K562 (cell line): ENCODE measurements at regions not wholly inside any gene's neighbourhood (a gene's known extent, or its start where the extent isn't known, plus 50 kb on each side); places are given as distances from the start of the nearest gene placed in this dataset.

Source experiments
- ATAC-seq: fragments of 200-7000 bp; cut with Tn5 transposase; 3 replicates; pipeline ENCODE4 v1.9.1; 2020; ENCODE audit warnings: moderate library complexity
- BruUV-seq: library from RNA; stranded (reverse); fragments of 400-500 nt; replicated peaks from 2 replicates; lab custom pipeline; 2021; lab: Mats Ljungman, UMichigan
- CTCF ChIA-PET: fragments of 300-600 bp; formaldehyde crosslinking; extraction: SDS; loops from one replicate; lab custom pipeline; 2021; ENCODE audit warnings: low intra/inter-chr PET ratio; lab: Yijun Ruan, JAX
- POLR2A ChIA-PET: fragments of 300-600, 350-650 bp; sonication (Branson Sonifier 250); formaldehyde crosslinking; extraction: SDS; loops from one replicate; lab custom pipeline; 2021; ENCODE audit warnings: antibody characterized with exemption, inconsistent platforms; lab: Yijun Ruan, JAX
- DNase-seq, 4 experiments: peaks; one replicate each; pipeline versions ENCODE4 v3.0.0 to v3.0.0-alpha.2; 2011 to 2018; ENCODE audit warnings: low spot score in 3 of 4, mixed read lengths in 3 of 4; ENCODE audit errors: extremely low read depth in 1 of 4
- FAIRE-seq: peaks from 2 replicates; lab custom pipeline; 2011; peaks lifted over from hg19 to GRCh38; lab: Jason Lieb, UNC
- H2AFZ ChIP-seq: 2 replicates; pipeline ENCODE4 v1.6.0; 2011; ENCODE audit warnings: low read depth, low read length, control low read depth, inconsistent platforms
- H3K27ac ChIP-seq: fragments of 200-600 bp; 3 replicates; pipeline ENCODE4 v1.8.0; 2011; ENCODE audit warnings: low read depth, mild to moderate bottlenecking, control low read depth, inconsistent platforms, low read length, moderate library complexity, mixed read lengths; ENCODE audit errors: extremely low read depth
- H3K27me3 ChIP-seq, 2 experiments: fragments of 300-600 bp in 1 of 2; 2 replicates in 1 of 2; 3 replicates in 1 of 2; pipeline versions ENCODE4 v1.6.0 to v1.8.0; 2011; ENCODE audit warnings: inconsistent platforms in 2 of 2, low read length in 2 of 2, mild to moderate bottlenecking in 1 of 2, mixed read lengths in 1 of 2, moderate library complexity in 1 of 2; ENCODE audit not compliant: control insufficient read depth in 2 of 2, insufficient read depth in 2 of 2
- H3K36me3 ChIP-seq: fragments of 300-600 bp; 3 replicates; pipeline ENCODE4 v1.8.0; 2011; ENCODE audit warnings: mild to moderate bottlenecking, low read length, inconsistent platforms; ENCODE audit not compliant: control insufficient read depth, insufficient read depth
- H3K4me1 ChIP-seq, 2 experiments: fragments of 200-600 bp in 1 of 2; replicated peaks in 1 of 2; 2 replicates in 1 of 2; 3 replicates in 1 of 2; pipeline versions ENCODE4 v1.5.1 to v1.8.0; 2011; ENCODE audit warnings: inconsistent platforms in 2 of 2, low read length in 2 of 2, mild to moderate bottlenecking in 1 of 2, mixed read lengths in 1 of 2, moderate library complexity in 1 of 2; ENCODE audit not compliant: control insufficient read depth in 2 of 2, insufficient read depth in 2 of 2
- H3K4me2 ChIP-seq: 2 replicates; pipeline ENCODE4 v1.6.1; 2011; ENCODE audit warnings: low read length, control low read depth, inconsistent platforms, mixed read lengths; ENCODE audit not compliant: insufficient read depth
- H3K4me3 ChIP-seq: fragments of 200-600 bp; sonication (generic), shearing (Covaris generic); 2 replicates; pipeline ENCODE4 v1.5.1; 2016; ENCODE audit warnings: control low read depth, inconsistent platforms
- H3K79me2 ChIP-seq: fragments of 200-600 bp; 3 replicates; pipeline ENCODE4 v1.8.0; 2011; ENCODE audit warnings: low read length, inconsistent platforms; ENCODE audit not compliant: control insufficient read depth, insufficient read depth
- H3K9ac ChIP-seq, 2 experiments: 2 replicates each; pipeline versions ENCODE4 v1.6.0 to v1.6.1; 2011; ENCODE audit warnings: low read depth in 2 of 2, low read length in 2 of 2, control low read depth in 1 of 2, inconsistent platforms in 1 of 2, mild to moderate bottlenecking in 1 of 2, mixed read lengths in 1 of 2; ENCODE audit not compliant: insufficient read depth in 1 of 2
- H3K9me1 ChIP-seq: one replicate; pipeline ENCODE4 v1.6.0; 2011; ENCODE audit warnings: inconsistent platforms, mild to moderate bottlenecking, low read length, moderate library complexity; ENCODE audit not compliant: control insufficient read depth, insufficient read depth
- H3K9me3 ChIP-seq: replicated peaks from 2 replicates; pipeline ENCODE4 v1.5.1; 2011; ENCODE audit warnings: low read depth, low read length, inconsistent platforms; ENCODE audit not compliant: control insufficient read depth, insufficient read depth
- H4K20me1 ChIP-seq: replicated peaks from 2 replicates; pipeline ENCODE4 v1.6.1; 2011; ENCODE audit warnings: low read length, inconsistent platforms, mixed read lengths; ENCODE audit not compliant: control insufficient read depth, insufficient read depth
- CBX1 ChIP-seq: sonication (generic); IDR thresholded peaks from 2 replicates; pipeline ENCODE4 v1.6.1; 2016; ENCODE audit warnings: antibody characterized with exemption, low read depth, mild to moderate bottlenecking
- E2F8 ChIP-seq: fragments of 450-650 bp; IDR thresholded peaks from 2 replicates; pipeline ENCODE4 v1.7.1; 2018; ENCODE audit warnings: mild to moderate bottlenecking, low read depth; ENCODE audit not compliant: partially characterized antibody
- GTF2E2 ChIP-seq: fragments of 200-800 bp; sonication (Bioruptor generic); IDR thresholded peaks from 2 replicates; pipeline ENCODE4 v1.6.1; 2016; ENCODE audit warnings: missing genetic modification characterization, missing compliant biosample characterization
- SLC30A9 ChIP-seq: fragments of 250-450 bp; sonication (Bioruptor Pico); IDR thresholded peaks from 2 replicates; pipeline ENCODE4 v1.8.0; 2022; ENCODE audit warnings: mild to moderate bottlenecking, moderate library complexity
- WGBS: fragments of 100-300 bp; shearing (Covaris generic); methylation state at CpG from one replicate; pipeline ENCODE4 v1.1.6; 2016; ENCODE audit warnings: low coverage, mixed read lengths; ENCODE audit not compliant: insufficient coverage; ENCODE audit errors: missing lambda C conversion rate; 5-methylcytosine and 5-hydroxymethylcytosine counted together
- in situ Hi-C: fragments of 300-500 bp; cut with MboI; formaldehyde crosslinking; loops from 4 replicates; pipeline ENCODE4 v1.15.0; 2018; ENCODE audit warnings: inconsistent platforms, mixed read lengths
- intact Hi-C: fragments of 100-400 bp; cut with micrococcal nuclease; formaldehyde crosslinking; loops from 2 replicates; pipeline ENCODE4 v1.14.2; 2022
- TF ChIP-seq, protein P1 (sequence below): fragments of 200-600 bp; sonication (generic); IDR thresholded peaks from one replicate; pipeline ENCODE4 v1.6.1; 2012; ENCODE audit warnings: mild to moderate bottlenecking, low read depth, low read length, inconsistent platforms

- peak overlapping the region in 1 of 2 experiments; percentile 36; a peak in 1 of 4 replicates for H3K9ac ChIP-seq
- FAIRE-seq, result peak; percentile 78
- TF ChIP-seq CBX1 (no peak), E2F8 (no peak), SLC30A9 (CRISPR knock-in tag) (no peak), GTF2E2 (tag) (no peak)
- TF ChIP-seq, protein P1, sequence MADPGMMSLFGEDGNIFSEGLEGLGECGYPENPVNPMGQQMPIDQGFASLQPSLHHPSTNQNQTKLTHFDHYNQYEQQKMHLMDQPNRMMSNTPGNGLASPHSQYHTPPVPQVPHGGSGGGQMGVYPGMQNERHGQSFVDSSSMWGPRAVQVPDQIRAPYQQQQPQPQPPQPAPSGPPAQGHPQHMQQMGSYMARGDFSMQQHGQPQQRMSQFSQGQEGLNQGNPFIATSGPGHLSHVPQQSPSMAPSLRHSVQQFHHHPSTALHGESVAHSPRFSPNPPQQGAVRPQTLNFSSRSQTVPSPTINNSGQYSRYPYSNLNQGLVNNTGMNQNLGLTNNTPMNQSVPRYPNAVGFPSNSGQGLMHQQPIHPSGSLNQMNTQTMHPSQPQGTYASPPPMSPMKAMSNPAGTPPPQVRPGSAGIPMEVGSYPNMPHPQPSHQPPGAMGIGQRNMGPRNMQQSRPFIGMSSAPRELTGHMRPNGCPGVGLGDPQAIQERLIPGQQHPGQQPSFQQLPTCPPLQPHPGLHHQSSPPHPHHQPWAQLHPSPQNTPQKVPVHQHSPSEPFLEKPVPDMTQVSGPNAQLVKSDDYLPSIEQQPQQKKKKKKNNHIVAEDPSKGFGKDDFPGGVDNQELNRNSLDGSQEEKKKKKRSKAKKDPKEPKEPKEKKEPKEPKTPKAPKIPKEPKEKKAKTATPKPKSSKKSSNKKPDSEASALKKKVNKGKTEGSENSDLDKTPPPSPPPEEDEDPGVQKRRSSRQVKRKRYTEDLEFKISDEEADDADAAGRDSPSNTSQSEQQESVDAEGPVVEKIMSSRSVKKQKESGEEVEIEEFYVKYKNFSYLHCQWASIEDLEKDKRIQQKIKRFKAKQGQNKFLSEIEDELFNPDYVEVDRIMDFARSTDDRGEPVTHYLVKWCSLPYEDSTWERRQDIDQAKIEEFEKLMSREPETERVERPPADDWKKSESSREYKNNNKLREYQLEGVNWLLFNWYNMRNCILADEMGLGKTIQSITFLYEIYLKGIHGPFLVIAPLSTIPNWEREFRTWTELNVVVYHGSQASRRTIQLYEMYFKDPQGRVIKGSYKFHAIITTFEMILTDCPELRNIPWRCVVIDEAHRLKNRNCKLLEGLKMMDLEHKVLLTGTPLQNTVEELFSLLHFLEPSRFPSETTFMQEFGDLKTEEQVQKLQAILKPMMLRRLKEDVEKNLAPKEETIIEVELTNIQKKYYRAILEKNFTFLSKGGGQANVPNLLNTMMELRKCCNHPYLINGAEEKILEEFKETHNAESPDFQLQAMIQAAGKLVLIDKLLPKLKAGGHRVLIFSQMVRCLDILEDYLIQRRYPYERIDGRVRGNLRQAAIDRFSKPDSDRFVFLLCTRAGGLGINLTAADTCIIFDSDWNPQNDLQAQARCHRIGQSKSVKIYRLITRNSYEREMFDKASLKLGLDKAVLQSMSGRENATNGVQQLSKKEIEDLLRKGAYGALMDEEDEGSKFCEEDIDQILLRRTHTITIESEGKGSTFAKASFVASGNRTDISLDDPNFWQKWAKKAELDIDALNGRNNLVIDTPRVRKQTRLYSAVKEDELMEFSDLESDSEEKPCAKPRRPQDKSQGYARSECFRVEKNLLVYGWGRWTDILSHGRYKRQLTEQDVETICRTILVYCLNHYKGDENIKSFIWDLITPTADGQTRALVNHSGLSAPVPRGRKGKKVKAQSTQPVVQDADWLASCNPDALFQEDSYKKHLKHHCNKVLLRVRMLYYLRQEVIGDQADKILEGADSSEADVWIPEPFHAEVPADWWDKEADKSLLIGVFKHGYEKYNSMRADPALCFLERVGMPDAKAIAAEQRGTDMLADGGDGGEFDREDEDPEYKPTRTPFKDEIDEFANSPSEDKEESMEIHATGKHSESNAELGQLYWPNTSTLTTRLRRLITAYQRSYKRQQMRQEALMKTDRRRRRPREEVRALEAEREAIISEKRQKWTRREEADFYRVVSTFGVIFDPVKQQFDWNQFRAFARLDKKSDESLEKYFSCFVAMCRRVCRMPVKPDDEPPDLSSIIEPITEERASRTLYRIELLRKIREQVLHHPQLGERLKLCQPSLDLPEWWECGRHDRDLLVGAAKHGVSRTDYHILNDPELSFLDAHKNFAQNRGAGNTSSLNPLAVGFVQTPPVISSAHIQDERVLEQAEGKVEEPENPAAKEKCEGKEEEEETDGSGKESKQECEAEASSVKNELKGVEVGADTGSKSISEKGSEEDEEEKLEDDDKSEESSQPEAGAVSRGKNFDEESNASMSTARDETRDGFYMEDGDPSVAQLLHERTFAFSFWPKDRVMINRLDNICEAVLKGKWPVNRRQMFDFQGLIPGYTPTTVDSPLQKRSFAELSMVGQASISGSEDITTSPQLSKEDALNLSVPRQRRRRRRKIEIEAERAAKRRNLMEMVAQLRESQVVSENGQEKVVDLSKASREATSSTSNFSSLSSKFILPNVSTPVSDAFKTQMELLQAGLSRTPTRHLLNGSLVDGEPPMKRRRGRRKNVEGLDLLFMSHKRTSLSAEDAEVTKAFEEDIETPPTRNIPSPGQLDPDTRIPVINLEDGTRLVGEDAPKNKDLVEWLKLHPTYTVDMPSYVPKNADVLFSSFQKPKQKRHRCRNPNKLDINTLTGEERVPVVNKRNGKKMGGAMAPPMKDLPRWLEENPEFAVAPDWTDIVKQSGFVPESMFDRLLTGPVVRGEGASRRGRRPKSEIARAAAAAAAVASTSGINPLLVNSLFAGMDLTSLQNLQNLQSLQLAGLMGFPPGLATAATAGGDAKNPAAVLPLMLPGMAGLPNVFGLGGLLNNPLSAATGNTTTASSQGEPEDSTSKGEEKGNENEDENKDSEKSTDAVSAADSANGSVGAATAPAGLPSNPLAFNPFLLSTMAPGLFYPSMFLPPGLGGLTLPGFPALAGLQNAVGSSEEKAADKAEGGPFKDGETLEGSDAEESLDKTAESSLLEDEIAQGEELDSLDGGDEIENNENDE, result no peak
These were observed 102.0 kb downstream of the HPGD start for GRCh38 chr4:174420316-174420715.

More at GRCh38 chr4:174420316-174420715, 102.0 kb downstream of the HPGD start:
- H3K27ac ChIP-seq, result peak overlapping the region; percentile 63
- no peaks in the 10 kb centered on the region; the same call in 1 of the 2 replicates for H3K9me3 ChIP-seq
- H4K20me1 ChIP-seq, result no peaks in the 10 kb centered on the region
- ATAC-seq (peak; percentile 86), DNase-seq (peak in 2 of 4 experiments; percentile 65 to 85)
- H2AFZ ChIP-seq, result peak overlapping the region; percentile 72
- peak overlapping the region; percentile 35 for H3K4me2 ChIP-seq
- CTCF ChIA-PET, result no interaction called here
- no peaks in the 10 kb centered on the region for H3K27me3 ChIP-seq
- H3K79me2 ChIP-seq, result no peaks in the 10 kb centered on the region
- H3K4me3 ChIP-seq, result no peak overlapping the region
- no peaks in the 10 kb centered on the region for H3K36me3 ChIP-seq
- WGBS, result 0% methylated on average over 5 of the region's 5 CpGs
- in situ Hi-C loops (no loop called here), intact Hi-C loops (loop anchor here (5.0 kb wide), 1 partner anchor 102 kb away; the partner anchor contains the start of gene HPGD)
- no peaks in the 10 kb centered on the region for H3K9me1 ChIP-seq
- H3K4me1 ChIP-seq, result peaks cover 11 to 36% of the 10 kb centered on the region in 2 experiments; a peak in 4 of 5 replicates
- no TSS peak for BruUV-seq
- POLR2A ChIA-PET, result interaction anchor here (1.2 kb wide), 1 partner anchor 15 kb away, joined by 4 read pairs; no protein-coding TSS in a partner anchor
